ENCODE measurements at regions not wholly inside any gene's neighbourhood (a gene's known extent, or its start where the extent isn't known, plus 50 kb on each side); places are given as distances from the start of the nearest gene placed in this dataset.

DNA sequence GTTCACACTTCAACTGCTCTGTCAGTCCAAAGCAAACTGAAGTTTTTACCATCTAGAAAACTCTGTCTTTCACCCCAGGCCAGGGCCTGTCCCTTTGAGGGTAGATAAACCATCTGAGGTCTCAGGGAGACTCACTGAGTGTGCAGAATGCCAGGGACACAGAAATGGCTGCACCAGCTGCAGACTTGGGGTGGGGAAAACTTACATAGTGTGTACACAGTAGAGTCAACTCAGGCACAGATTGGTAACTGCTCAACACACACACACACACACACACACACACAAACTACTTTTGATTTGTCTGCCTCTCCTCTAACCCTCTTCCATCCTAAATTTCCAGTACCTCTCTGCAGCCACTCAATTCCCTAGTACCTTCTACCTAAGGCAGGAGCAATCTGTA lies 374.9 kb upstream of the JAG1 start:
- DNase-seq (ENCODE audit: low spot score), result no peak
- ChIA-PET CTCF (no interaction called here), POLR2A (no interaction called here)
- TF ChIP-seq JUN (CRISPR knock-in tag; IDR thresholded peaks at IDR 0.05), result no peak
- TF ChIP-seq, protein P1, sequence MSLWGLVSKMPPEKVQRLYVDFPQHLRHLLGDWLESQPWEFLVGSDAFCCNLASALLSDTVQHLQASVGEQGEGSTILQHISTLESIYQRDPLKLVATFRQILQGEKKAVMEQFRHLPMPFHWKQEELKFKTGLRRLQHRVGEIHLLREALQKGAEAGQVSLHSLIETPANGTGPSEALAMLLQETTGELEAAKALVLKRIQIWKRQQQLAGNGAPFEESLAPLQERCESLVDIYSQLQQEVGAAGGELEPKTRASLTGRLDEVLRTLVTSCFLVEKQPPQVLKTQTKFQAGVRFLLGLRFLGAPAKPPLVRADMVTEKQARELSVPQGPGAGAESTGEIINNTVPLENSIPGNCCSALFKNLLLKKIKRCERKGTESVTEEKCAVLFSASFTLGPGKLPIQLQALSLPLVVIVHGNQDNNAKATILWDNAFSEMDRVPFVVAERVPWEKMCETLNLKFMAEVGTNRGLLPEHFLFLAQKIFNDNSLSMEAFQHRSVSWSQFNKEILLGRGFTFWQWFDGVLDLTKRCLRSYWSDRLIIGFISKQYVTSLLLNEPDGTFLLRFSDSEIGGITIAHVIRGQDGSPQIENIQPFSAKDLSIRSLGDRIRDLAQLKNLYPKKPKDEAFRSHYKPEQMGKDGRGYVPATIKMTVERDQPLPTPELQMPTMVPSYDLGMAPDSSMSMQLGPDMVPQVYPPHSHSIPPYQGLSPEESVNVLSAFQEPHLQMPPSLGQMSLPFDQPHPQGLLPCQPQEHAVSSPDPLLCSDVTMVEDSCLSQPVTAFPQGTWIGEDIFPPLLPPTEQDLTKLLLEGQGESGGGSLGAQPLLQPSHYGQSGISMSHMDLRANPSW (CRISPR knock-in tag; conservative IDR thresholded peaks at IDR 0.05; ENCODE audit: low read depth), result no peak
- TF ChIP-seq FOXP4 (CRISPR knock-in tag; IDR thresholded peaks at IDR 0.05), result no peak
- TF ChIP-seq GABPB1 (CRISPR knock-in tag; IDR thresholded peaks at IDR 0.05), result no peak
- no peak for TF ChIP-seq PRRX2 (CRISPR knock-in tag; IDR thresholded peaks at IDR 0.05)
- TF ChIP-seq ERG (CRISPR knock-in tag; IDR thresholded peaks at IDR 0.05), result no peak
- no peak for TF ChIP-seq TEAD4 (CRISPR knock-in tag; IDR thresholded peaks at IDR 0.05)
- no peak for TF ChIP-seq NR2C2 (CRISPR knock-in tag; IDR thresholded peaks at IDR 0.05)
- TF ChIP-seq ATF2 (CRISPR knock-in tag; IDR thresholded peaks at IDR 0.05; ENCODE audit: borderline replicate concordance, low read depth), result no peak
- no peak for TF ChIP-seq ZBTB21 (CRISPR knock-in tag; IDR thresholded peaks at IDR 0.05; ENCODE audit: borderline replicate concordance)
- no peak for TF ChIP-seq SOX15 (CRISPR knock-in tag; IDR thresholded peaks at IDR 0.05)
- TF ChIP-seq, protein P2, sequence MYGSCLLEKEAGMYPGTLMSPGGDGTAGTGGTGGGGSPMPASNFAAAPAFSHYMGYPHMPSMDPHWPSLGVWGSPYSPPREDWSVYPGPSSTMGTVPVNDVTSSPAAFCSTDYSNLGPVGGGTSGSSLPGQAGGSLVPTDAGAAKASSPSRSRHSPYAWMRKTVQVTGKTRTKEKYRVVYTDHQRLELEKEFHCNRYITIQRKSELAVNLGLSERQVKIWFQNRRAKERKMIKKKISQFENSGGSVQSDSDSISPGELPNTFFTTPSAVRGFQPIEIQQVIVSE (CRISPR knock-in tag; IDR thresholded peaks at IDR 0.05; ENCODE audit: borderline replicate concordance), result no peak
- TF ChIP-seq CTCF (IDR thresholded peaks at IDR 0.05), result no peak
- TF ChIP-seq MXD4 (CRISPR knock-in tag; IDR thresholded peaks at IDR 0.05; ENCODE audit: borderline replicate concordance), result no peak
- TF ChIP-seq, protein P3, sequence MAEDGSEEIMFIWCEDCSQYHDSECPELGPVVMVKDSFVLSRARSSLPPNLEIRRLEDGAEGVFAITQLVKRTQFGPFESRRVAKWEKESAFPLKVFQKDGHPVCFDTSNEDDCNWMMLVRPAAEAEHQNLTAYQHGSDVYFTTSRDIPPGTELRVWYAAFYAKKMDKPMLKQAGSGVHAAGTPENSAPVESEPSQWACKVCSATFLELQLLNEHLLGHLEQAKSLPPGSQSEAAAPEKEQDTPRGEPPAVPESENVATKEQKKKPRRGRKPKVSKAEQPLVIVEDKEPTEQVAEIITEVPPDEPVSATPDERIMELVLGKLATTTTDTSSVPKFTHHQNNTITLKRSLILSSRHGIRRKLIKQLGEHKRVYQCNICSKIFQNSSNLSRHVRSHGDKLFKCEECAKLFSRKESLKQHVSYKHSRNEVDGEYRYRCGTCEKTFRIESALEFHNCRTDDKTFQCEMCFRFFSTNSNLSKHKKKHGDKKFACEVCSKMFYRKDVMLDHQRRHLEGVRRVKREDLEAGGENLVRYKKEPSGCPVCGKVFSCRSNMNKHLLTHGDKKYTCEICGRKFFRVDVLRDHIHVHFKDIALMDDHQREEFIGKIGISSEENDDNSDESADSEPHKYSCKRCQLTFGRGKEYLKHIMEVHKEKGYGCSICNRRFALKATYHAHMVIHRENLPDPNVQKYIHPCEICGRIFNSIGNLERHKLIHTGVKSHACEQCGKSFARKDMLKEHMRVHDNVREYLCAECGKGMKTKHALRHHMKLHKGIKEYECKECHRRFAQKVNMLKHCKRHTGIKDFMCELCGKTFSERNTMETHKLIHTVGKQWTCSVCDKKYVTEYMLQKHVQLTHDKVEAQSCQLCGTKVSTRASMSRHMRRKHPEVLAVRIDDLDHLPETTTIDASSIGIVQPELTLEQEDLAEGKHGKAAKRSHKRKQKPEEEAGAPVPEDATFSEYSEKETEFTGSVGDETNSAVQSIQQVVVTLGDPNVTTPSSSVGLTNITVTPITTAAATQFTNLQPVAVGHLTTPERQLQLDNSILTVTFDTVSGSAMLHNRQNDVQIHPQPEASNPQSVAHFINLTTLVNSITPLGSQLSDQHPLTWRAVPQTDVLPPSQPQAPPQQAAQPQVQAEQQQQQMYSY (CRISPR knock-in tag; IDR thresholded peaks at IDR 0.05), result no peak
- TF ChIP-seq RORB (CRISPR knock-in tag; IDR thresholded peaks at IDR 0.05), result no peak
- no peak for TF ChIP-seq TEAD1 (CRISPR knock-in tag; IDR thresholded peaks at IDR 0.05)
- no peak for TF ChIP-seq SMAD3 (CRISPR knock-in tag; IDR thresholded peaks at IDR 0.05; ENCODE audit: borderline replicate concordance)
- H3K27me3 Mint-ChIP-seq (ENCODE audit: low read depth), result no peaks in the 10 kb centered on the region
- no peak overlapping the region for H3K4me3 Mint-ChIP-seq
- no peak overlapping the region for H3K27ac Mint-ChIP-seq
- no peaks in the 10 kb centered on the region for H3K9me3 Mint-ChIP-seq
- no peaks in the 10 kb centered on the region for H3K36me3 Mint-ChIP-seq
- no peaks in the 10 kb centered on the region for H3K4me1 Mint-ChIP-seq
- no peak for ATAC-seq
